ENCODE measurements at regions not wholly inside any gene's neighbourhood (a gene's known extent, or its start where the extent isn't known, plus 50 kb on each side); places are given as distances from the start of the nearest gene placed in this dataset.

GRCh38 chr11:115718945-115719344 is 214.7 kb upstream of the CADM1 start:
- Histone ChIP-seq H3K4me3 (no peak overlapping the region), H3K27ac (no peak overlapping the region), H3K27me3 (no peaks in the 10 kb centered on the region), H3K9ac (no peak overlapping the region), H4K20me1 (ENCODE audit: low read depth) (no peaks in the 10 kb centered on the region), H3F3A (ENCODE audit: low read depth) (no peaks in the 10 kb centered on the region), H3K36me3 (no peaks in the 10 kb centered on the region), H3K4me2 (no peak overlapping the region), H3K9me3 (ENCODE audit: low read depth) (no peaks in the 10 kb centered on the region), H3K79me2 (ENCODE audit: low read depth) (no peaks in the 10 kb centered on the region), H2AFZ (replicated peaks) (no peak overlapping the region), H3K4me1 (peaks cover 6% of the 10 kb centered on the region)
- H3K27me3 Mint-ChIP-seq (ENCODE audit: insufficient read depth, low read depth), result peaks cover 20% of the 10 kb centered on the region
- no peak overlapping the region for H3K27ac Mint-ChIP-seq
- peaks cover 28% of the 10 kb centered on the region for H3K4me1 Mint-ChIP-seq
- no peak for DNase-seq (ENCODE audit: low spot score)
- H3K9me3 Mint-ChIP-seq, result no peaks in the 10 kb centered on the region
- no peak overlapping the region for H3K4me3 Mint-ChIP-seq
- TF ChIP-seq EZH2phosphoT487 (IDR thresholded peaks at IDR 0.05), result no peak
- TF ChIP-seq, protein P1, sequence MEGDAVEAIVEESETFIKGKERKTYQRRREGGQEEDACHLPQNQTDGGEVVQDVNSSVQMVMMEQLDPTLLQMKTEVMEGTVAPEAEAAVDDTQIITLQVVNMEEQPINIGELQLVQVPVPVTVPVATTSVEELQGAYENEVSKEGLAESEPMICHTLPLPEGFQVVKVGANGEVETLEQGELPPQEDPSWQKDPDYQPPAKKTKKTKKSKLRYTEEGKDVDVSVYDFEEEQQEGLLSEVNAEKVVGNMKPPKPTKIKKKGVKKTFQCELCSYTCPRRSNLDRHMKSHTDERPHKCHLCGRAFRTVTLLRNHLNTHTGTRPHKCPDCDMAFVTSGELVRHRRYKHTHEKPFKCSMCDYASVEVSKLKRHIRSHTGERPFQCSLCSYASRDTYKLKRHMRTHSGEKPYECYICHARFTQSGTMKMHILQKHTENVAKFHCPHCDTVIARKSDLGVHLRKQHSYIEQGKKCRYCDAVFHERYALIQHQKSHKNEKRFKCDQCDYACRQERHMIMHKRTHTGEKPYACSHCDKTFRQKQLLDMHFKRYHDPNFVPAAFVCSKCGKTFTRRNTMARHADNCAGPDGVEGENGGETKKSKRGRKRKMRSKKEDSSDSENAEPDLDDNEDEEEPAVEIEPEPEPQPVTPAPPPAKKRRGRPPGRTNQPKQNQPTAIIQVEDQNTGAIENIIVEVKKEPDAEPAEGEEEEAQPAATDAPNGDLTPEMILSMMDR (IDR thresholded peaks at IDR 0.05), result no peak
- no peak for TF ChIP-seq EZH2 (IDR thresholded peaks at IDR 0.05)
- no peaks in the 10 kb centered on the region for H3K36me3 Mint-ChIP-seq

DNA sequence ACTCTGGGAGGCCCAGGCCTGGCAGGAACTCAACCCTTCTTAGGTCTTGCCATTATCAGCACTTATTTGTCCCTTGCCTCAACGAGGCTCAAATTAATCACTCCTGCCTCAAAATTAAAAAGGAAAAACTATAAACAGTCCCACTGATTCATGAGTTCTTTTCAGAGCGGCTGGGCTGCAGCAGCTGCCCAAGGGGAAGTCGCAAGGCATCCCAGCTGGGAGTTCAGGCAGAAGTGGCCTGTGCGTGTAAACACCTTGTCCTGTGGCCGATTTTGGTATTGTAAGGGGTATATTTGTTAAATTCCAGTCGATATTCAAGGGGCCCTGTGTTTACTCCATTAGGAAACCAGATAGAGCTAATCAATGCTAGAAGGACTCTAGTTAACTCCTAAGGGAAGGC is 213.9 kb upstream of the CADM1 start:
- no peaks in the 10 kb centered on the region for H3K27me3 ChIP-seq
- Mint-ChIP-seq H3K27ac (no peak overlapping the region), H3K4me1 (peaks cover 28% of the 10 kb centered on the region), H3K27me3 (ENCODE audit: insufficient read depth, low read depth) (peaks cover 20% of the 10 kb centered on the region), H3K9me3 (no peaks in the 10 kb centered on the region), H3K36me3 (no peaks in the 10 kb centered on the region), H3K4me3 (peak overlapping the region; percentile 27)
- no peaks in the 10 kb centered on the region for H3K36me3 ChIP-seq
- H3K4me3 ChIP-seq, result no peak overlapping the region
- H3K9ac ChIP-seq, result no peak overlapping the region
- no peaks in the 10 kb centered on the region for H3K79me2 ChIP-seq (ENCODE audit: low read depth)
- H2AFZ ChIP-seq (replicated peaks), result no peak overlapping the region
- H3K4me1 ChIP-seq, result peaks cover 6% of the 10 kb centered on the region
- H3F3A ChIP-seq (ENCODE audit: low read depth), result no peaks in the 10 kb centered on the region
- TF ChIP-seq EZH2 (IDR thresholded peaks at IDR 0.05) (no peak), EZH2phosphoT487 (IDR thresholded peaks at IDR 0.05) (no peak)
- TF ChIP-seq, protein P1 (IDR thresholded peaks at IDR 0.05), result no peak
- H3K4me2 ChIP-seq, result no peak overlapping the region
- no peaks in the 10 kb centered on the region for H4K20me1 ChIP-seq (ENCODE audit: low read depth)
- H3K9me3 ChIP-seq (ENCODE audit: low read depth), result no peaks in the 10 kb centered on the region
- no peak for DNase-seq (ENCODE audit: low spot score)
- H3K27ac ChIP-seq, result no peak overlapping the region

GRCh38 chr11:115716601-115717529 is 212.7 kb upstream of the CADM1 start:
- Histone ChIP-seq H4K20me1 (ENCODE audit: low read depth) (no peaks in the 10 kb centered on the region), H3F3A (ENCODE audit: low read depth) (no peaks in the 10 kb centered on the region), H3K9ac (no peak overlapping the region), H3K79me2 (ENCODE audit: low read depth) (no peaks in the 10 kb centered on the region), H3K27ac (no peak overlapping the region), H3K4me1 (peaks cover 6% of the 10 kb centered on the region), H2AFZ (replicated peaks) (no peak overlapping the region), H3K36me3 (no peaks in the 10 kb centered on the region), H3K9me3 (ENCODE audit: low read depth) (no peaks in the 10 kb centered on the region), H3K4me2 (no peak overlapping the region), H3K4me3 (no peak overlapping the region), H3K27me3 (no peaks in the 10 kb centered on the region)
- no peaks in the 10 kb centered on the region for H3K9me3 Mint-ChIP-seq
- H3K4me1 Mint-ChIP-seq, result peaks cover 28% of the 10 kb centered on the region
- H3K36me3 Mint-ChIP-seq, result no peaks in the 10 kb centered on the region
- H3K27me3 Mint-ChIP-seq (ENCODE audit: insufficient read depth, low read depth), result peaks cover 24% of the 10 kb centered on the region
- no peak for TF ChIP-seq EZH2phosphoT487 (IDR thresholded peaks at IDR 0.05)
- TF ChIP-seq EZH2 (IDR thresholded peaks at IDR 0.05), result no peak
- TF ChIP-seq, protein P1 (IDR thresholded peaks at IDR 0.05), result no peak
- no peak overlapping the region for H3K4me3 Mint-ChIP-seq
- no peak for DNase-seq (ENCODE audit: low spot score)
- H3K27ac Mint-ChIP-seq, result peak overlapping the region; percentile 24
